ENCODE measurements at regions not wholly inside any gene's neighbourhood (a gene's known extent, or its start where the extent isn't known, plus 50 kb on each side); places are given as distances from the start of the nearest gene placed in this dataset.

GRCh38 chr7:136312592-136312991 is 335.4 kb upstream of the MTPN start:
- TF ChIP-seq, protein P1, sequence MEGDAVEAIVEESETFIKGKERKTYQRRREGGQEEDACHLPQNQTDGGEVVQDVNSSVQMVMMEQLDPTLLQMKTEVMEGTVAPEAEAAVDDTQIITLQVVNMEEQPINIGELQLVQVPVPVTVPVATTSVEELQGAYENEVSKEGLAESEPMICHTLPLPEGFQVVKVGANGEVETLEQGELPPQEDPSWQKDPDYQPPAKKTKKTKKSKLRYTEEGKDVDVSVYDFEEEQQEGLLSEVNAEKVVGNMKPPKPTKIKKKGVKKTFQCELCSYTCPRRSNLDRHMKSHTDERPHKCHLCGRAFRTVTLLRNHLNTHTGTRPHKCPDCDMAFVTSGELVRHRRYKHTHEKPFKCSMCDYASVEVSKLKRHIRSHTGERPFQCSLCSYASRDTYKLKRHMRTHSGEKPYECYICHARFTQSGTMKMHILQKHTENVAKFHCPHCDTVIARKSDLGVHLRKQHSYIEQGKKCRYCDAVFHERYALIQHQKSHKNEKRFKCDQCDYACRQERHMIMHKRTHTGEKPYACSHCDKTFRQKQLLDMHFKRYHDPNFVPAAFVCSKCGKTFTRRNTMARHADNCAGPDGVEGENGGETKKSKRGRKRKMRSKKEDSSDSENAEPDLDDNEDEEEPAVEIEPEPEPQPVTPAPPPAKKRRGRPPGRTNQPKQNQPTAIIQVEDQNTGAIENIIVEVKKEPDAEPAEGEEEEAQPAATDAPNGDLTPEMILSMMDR (IDR thresholded peaks at IDR 0.05; ENCODE audit: insufficient read depth, low read depth, low read length): no peak
- no peak for TF ChIP-seq EZH2 (IDR thresholded peaks at IDR 0.05; ENCODE audit: insufficient read depth, low read length)
